Heart left ventricle (tissue), 16 donors: ENCODE measurements at regions not wholly inside any gene's neighbourhood (a gene's known extent, or its start where the extent isn't known, plus 50 kb on each side); places are given as distances from the start of the nearest gene placed in this dataset.

ENCODE experiments used
- ATAC-seq, 4 donors: fragments of 200-7000 bp; cut with Tn5 transposase; one replicate each; pipeline ENCODE4 v1.9.1; 2020 to 2022; ENCODE audit warnings: moderate library complexity in 4 of 4, mild to moderate bottlenecking in 3 of 4, moderate number of reproducible peaks in 1 of 4
- DNase-seq, 5 donors: peaks; one replicate each; pipeline ENCODE4 v3.0.0-alpha.2; 2020
- H3K27ac ChIP-seq, 12 donors: fragments of 200-600 bp; sonication (generic) in 4 of 12; one replicate each; pipeline versions ENCODE4 v1.5.0 to v1.8.0; 2016 to 2022; ENCODE audit warnings: mild to moderate bottlenecking in 2 of 12
- H3K27me3 ChIP-seq, 9 donors: fragments of 200-600 bp; sonication (generic) in 2 of 9; one replicate each; pipeline versions ENCODE4 v1.5.1 to v1.8.0; 2016 to 2022; ENCODE audit warnings: mild to moderate bottlenecking in 3 of 9
- H3K36me3 ChIP-seq, 9 donors: fragments of 200-600 bp; sonication (generic) in 2 of 9; one replicate each; pipeline versions ENCODE4 v1.5.0 to v1.8.0; 2018 to 2022; ENCODE audit warnings: mild to moderate bottlenecking in 2 of 9
- H3K4me1 ChIP-seq, 12 donors: fragments of 200-600 bp; sonication (generic) in 4 of 12; one replicate each; pipeline versions ENCODE4 v1.5.0 to v1.8.0; 2016 to 2022; ENCODE audit warnings: mild to moderate bottlenecking in 3 of 12
- H3K4me3 ChIP-seq, 12 donors: fragments of 200-600 bp; sonication (generic) in 4 of 12; one replicate each; pipeline versions ENCODE4 v1.5.0 to v1.8.0; 2017 to 2022; ENCODE audit warnings: mild to moderate bottlenecking in 9 of 12, moderate library complexity in 4 of 12
- H3K9me3 ChIP-seq, 12 donors: fragments of 200-600 bp; sonication (generic) in 4 of 12; one replicate each; pipeline versions ENCODE4 v1.5.0 to v1.8.0; 2016 to 2022; ENCODE audit warnings: mild to moderate bottlenecking in 1 of 12
- CTCF ChIP-seq, 12 donors: fragments of 200-600 bp; sonication (generic) in 4 of 12; IDR thresholded peaks; one replicate each; pipeline versions ENCODE4 v1.5.0 to v1.8.0; 2018 to 2022; ENCODE audit warnings: antibody characterized with exemption in 12 of 12, mild to moderate bottlenecking in 5 of 12
- POLR2A ChIP-seq, 2 donors: fragments of 450-650 bp; IDR thresholded peaks; one replicate each; pipeline ENCODE4 v1.6.1; 2017; ENCODE audit warnings: antibody characterized with exemption in 2 of 2, mild to moderate bottlenecking in 2 of 2, moderate library complexity in 2 of 2
- WGBS, 4 donors: extraction: QIAGEN DNeasy Blood & Tissue Kit in 2 of 4; methylation state at CpG; one replicate each; pipeline versions ENCODE4 v1.1.5 to v1.1.7; 2013 to 2018; 5-methylcytosine and 5-hydroxymethylcytosine counted together
- intact Hi-C, 10 donors: fragments of 100-400 bp; cut with DNase I; formaldehyde crosslinking; loops; one replicate each; pipeline versions ENCODE4 v1.11.1 to v1.14.2; 2022
- donor health status: ischemic (EF 13 %, LVEDD 7.1; RV severe dilation, severe dysfunction).
- donor health status: healthy with polysubstance abuse.
- donor health status: DM: no; HTN: yes; CAD: no.
- donor health status: DM: no; HTN: no; CAD: no.
- donor health status: ischemic (EF 25% LVEDD 6.9; RV normal size, moderate dysfunction).
- donor health status: ischemic (EF 25% LVEDD 5.7; RV mildly dilated, moderate dysfunction).
- donor health status: healthy.
- donor health status: DM: yes; HTN: yes; CAD: no.
- donor health status: ischemic (EF 35%, LVEDD 5.7; RV mildly dilated, moderate dysfunction).
- donor health status: nonischemic (EF 11% LVEDD 7.7; RV severe dilation, severe dysfunction).
- donor health status: DM: yes; HTN: yes; CAD: no.
- donor health status: PGD.
- donor health status: ischemic (EF 29% LVEDD 5.4; RV normal size, mild dysfunction).
- donor health status: nonischemic (EF 23%, LVEDD 6.1; RV moderate dilation, normal function).

- DNase-seq = no peak
- ATAC-seq = no peak
- H3K9me3 ChIP-seq = peaks cover 0 to 6% (median 1%) of the 10 kb centered on the region in 12 donors
- H3K27me3 ChIP-seq = peaks cover 0 to 6% (median 0%) of the 10 kb centered on the region in 9 donors
- no peak overlapping the region for H3K4me3 ChIP-seq
- intact Hi-C loops = loop anchor here in 2 of 10 donors (5.0 to 10.0 kb wide), 2 partner anchors 92 to 169 kb away; no protein-coding TSS in a partner anchor
- H3K36me3 ChIP-seq = no peaks in the 10 kb centered on the region
- TF ChIP-seq CTCF (IDR thresholded peaks at IDR 0.05) = no peak
- no peak for TF ChIP-seq POLR2A (IDR thresholded peaks at IDR 0.05)
- peaks cover 0 to 3% (median 0%) of the 10 kb centered on the region in 12 donors for H3K4me1 ChIP-seq
- no peak overlapping the region for H3K27ac ChIP-seq
- 82 to 87% (median 85%) methylated on average over 2 of the region's 2 CpGs for WGBS, 4 donors
These were observed 163.4 kb upstream of the FSTL4 start for GRCh38 chr5:133775584-133776304.

- no peaks in the 10 kb centered on the region for H3K36me3 ChIP-seq
- WGBS, 4 donors = 58 to 61% (median 60%) methylated on average over 8 of the region's 8 CpGs
- no peak overlapping the region for H3K27ac ChIP-seq
- no peaks in the 10 kb centered on the region for H3K4me1 ChIP-seq
- DNase-seq (no peak), ATAC-seq (peak in 3 of 4 donors; percentile 48 to 87 (median 84))
- H3K9me3 ChIP-seq = peaks cover 0 to 8% (median 4%) of the 10 kb centered on the region in 12 donors
- intact Hi-C loops = loop anchor here in 2 of 10 donors (5.0 to 10.0 kb wide), 2 partner anchors 94 to 171 kb away; no protein-coding TSS in a partner anchor
- H3K4me3 ChIP-seq = no peak overlapping the region
- TF ChIP-seq POLR2A (IDR thresholded peaks at IDR 0.05) (no peak), CTCF (IDR thresholded peaks at IDR 0.05) (no peak)
- peaks cover 0 to 12% (median 0%) of the 10 kb centered on the region in 9 donors for H3K27me3 ChIP-seq
These were observed 161.2 kb upstream of the FSTL4 start for GRCh38 chr5:133773247-133774202.

GRCh38 chr5:133769842-133770241, 157.5 kb upstream of the FSTL4 start:
- no peak for TF ChIP-seq CTCF (IDR thresholded peaks at IDR 0.05)
- no peak for TF ChIP-seq POLR2A (IDR thresholded peaks at IDR 0.05)
- Histone ChIP-seq H3K36me3 (no peaks in the 10 kb centered on the region), H3K27ac (no peak overlapping the region), H3K9me3 (peaks cover 0 to 8% (median 4%) of the 10 kb centered on the region in 12 donors), H3K27me3 (peaks cover 0 to 12% (median 0%) of the 10 kb centered on the region in 9 donors), H3K4me1 (no peaks in the 10 kb centered on the region), H3K4me3 (no peak overlapping the region)
- no peak for DNase-seq
- intact Hi-C loops = loop anchor here in 2 of 10 donors (5.0 to 10.0 kb wide), 2 partner anchors 97 to 175 kb away; no protein-coding TSS in a partner anchor
- WGBS, 4 donors = 86 to 92% (median 88%) methylated on average over 1 of the region's 1 CpG
- no peak for ATAC-seq
